Fibroblast of villous mesenchyme (primary cell): ENCODE measurements at regions not wholly inside any gene's neighbourhood (a gene's known extent, or its start where the extent isn't known, plus 50 kb on each side); places are given as distances from the start of the nearest gene placed in this dataset.

Source experiments
- DNase-seq: peaks from one replicate; pipeline ENCODE4 v3.0.0-alpha.2; 2010; ENCODE audit warnings: low read depth
- H3K4me3 ChIP-seq: 2 replicates; pipeline ENCODE4 v1.5.1; 2011; ENCODE audit warnings: low read depth, mild to moderate bottlenecking, low read length
- TF ChIP-seq, protein P1 (sequence below): IDR thresholded peaks from 2 replicates; pipeline ENCODE4 v1.5.1; 2012; ENCODE audit warnings: low read depth, mild to moderate bottlenecking, low read length; ENCODE audit not compliant: insufficient read depth

DNA sequence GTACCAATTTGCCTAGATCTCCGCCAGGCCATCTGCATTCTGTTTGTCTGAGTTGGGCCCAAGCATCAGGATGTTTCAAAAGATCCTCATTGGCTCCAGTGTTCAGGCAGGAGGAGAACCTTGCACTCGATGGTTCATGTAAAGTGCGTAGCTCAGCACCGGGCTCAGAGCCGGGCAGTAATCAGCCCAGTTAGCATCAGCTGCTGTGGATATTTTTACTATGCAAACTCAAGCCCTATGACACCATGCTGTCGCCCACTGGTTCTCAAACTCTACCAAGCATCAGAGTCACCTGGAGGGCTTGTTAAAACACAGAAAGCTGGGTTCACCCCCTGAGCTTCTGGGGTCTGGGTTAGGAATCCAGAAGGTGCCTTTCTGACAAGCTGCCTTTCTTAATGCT is 310.8 kb downstream of the SHQ1 start:
- TF ChIP-seq, protein P1, sequence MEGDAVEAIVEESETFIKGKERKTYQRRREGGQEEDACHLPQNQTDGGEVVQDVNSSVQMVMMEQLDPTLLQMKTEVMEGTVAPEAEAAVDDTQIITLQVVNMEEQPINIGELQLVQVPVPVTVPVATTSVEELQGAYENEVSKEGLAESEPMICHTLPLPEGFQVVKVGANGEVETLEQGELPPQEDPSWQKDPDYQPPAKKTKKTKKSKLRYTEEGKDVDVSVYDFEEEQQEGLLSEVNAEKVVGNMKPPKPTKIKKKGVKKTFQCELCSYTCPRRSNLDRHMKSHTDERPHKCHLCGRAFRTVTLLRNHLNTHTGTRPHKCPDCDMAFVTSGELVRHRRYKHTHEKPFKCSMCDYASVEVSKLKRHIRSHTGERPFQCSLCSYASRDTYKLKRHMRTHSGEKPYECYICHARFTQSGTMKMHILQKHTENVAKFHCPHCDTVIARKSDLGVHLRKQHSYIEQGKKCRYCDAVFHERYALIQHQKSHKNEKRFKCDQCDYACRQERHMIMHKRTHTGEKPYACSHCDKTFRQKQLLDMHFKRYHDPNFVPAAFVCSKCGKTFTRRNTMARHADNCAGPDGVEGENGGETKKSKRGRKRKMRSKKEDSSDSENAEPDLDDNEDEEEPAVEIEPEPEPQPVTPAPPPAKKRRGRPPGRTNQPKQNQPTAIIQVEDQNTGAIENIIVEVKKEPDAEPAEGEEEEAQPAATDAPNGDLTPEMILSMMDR: no peak
- no peak overlapping the region for H3K4me3 ChIP-seq
- no peak for DNase-seq

DNA sequence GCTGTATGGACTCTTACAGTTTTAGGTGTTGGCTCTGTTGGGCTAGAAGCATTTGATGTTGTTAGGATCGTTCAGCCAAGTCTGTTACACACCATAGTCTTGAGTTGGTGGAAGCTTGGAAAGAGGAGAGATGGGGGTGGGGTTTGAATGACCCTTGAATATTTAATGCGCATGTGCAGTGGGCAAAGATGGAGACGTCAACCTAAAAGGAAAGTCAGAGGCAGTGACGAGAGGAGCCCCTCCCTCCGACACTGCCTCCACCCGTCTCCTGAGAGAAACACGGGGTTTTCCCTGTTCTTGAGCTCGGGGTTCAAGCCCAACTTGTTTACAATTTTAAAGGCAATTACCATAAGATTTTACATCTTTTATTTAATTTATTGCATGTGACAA is 311.4 kb downstream of the SHQ1 start:
- TF ChIP-seq, protein P1: no peak
- H3K4me3 ChIP-seq: no peak overlapping the region
- no peak for DNase-seq

DNA sequence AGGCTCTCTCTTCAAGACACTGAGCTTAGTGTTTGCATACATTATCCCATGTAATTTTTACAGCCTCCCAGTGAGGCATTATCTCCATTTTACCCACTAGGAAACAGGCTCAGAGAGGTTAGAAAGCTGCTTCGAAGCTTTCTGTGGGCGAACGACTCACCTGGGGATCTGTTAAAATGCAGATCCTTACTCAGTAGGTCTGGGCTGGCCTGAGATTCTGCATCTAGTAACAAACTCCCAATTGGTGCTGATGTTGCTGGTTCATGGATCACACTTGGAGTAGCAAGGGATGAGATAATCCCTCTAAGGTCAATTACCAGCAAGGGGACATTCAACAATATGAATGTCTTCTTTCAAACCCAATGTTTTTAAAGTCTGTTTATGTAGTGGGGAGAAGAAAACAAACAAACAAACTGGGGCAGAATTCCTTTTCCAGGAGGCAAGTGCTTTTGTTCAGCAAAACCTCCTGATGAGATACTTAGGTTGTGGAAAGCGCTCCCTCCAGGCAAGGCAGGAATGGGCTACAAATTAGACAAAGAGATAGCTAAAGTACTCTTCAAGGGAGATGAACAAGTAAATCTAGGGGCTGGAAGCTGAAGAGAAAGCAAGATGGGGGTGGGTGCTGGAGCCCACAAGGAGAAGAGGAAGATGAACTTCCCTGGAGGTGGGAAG is 311.9 kb downstream of the SHQ1 start:
- no peak for DNase-seq
- H3K4me3 ChIP-seq: no peak overlapping the region
- TF ChIP-seq, protein P1: no peak

DNA sequence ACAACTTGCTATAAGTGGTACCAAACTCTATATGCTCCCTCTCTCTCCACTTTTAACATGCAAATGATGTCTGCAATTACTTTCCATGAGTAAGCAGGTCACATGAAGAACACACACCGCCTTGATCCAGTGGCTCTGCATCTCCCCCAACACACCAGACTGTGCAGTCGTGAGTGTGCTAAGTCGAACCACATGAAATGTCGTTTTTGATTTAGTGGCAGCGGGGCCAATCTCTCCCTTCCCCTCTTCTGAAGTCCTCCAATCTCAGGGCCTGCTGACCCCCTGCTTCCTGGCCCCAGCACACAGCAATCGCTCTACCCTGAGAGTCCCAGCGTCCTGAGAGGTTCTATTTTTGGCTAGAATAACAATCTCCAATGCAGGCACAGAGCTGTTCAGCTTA is 312.5 kb downstream of the SHQ1 start:
- H3K4me3 ChIP-seq: no peak overlapping the region
- DNase-seq: no peak
- TF ChIP-seq, protein P1: no peak

DNA sequence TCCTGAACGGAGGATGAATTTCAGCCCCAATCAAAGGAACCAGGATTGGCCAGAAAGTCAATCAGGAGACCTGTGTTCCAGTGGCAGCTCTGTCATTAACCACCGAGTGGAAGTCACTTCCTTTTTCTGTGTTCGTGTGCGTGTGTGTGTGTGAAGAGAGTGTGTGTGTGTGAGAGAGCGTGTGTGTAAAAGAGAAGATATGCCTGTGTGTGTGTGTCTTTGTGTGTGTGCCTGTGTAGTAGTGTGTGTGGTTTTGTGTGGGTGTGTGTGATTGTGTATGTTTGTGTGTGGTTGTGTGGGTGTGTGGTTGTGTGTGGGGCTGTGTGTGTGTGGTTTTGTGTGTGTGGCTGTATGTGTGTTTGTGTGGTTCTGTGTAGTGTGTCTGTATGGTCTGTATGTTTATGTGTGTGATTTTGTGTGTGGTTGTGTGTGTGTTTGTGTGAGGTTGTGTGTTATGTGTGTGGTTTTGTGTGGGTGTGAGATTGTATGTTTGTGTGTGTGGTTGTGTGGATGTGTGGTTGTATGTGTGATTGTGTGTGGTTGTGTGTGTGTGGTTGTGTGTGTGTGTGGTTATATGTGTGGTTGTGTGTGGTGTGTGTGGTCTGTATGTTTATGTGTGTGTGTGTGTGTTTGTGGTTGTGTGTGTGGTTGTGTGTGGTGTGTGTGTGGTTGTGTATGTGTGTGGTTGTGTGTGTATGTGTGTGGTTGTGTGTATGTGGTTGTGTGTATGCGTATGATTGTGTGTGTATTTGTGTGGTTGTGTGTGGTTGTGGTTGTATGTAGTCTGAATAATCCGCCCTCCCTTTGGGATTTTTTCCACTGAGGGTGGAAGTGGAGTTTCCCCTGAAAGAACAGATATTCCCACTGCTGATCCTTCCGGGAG is 314.4 kb downstream of the SHQ1 start:
- H3K4me3 ChIP-seq: no peak overlapping the region
- DNase-seq: no peak
- TF ChIP-seq, protein P1: no peak

DNA sequence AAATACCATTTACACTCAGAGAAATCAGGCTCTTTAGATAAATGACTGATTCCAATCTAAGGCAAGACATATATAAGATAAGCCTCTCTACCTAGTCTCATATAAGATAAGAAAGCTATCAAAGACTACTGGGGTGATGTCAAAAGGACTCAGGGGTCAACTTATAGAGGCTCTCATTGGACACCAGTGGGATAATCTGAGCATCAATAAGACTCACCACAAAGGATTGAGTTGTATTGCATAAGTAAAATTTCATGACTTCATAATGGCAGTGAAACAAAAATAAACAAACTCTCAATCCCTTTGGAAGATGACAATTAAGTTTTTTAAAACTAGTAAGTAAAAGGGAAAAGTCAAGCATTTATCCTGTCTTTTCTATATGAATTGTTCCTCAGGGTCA is 317.8 kb downstream of the SHQ1 start:
- TF ChIP-seq, protein P1: no peak
- no peak for DNase-seq
- H3K4me3 ChIP-seq: no peak overlapping the region
